KMS-11 (cell line): ENCODE measurements at regions not wholly inside any gene's neighbourhood (a gene's known extent, or its start where the extent isn't known, plus 50 kb on each side); places are given as distances from the start of the nearest gene placed in this dataset.
"Not testable (repeated sequence)": the region's sequence is repeated elsewhere in the genome, so short reads cannot be mapped to it uniquely, and the experiment has no call there.

ENCODE experiments used
- H2AFZ ChIP-seq: fragments of 200-600 bp; sonication (generic); 2 replicates; pipeline ENCODE4 v1.6.1; 2016; ENCODE audit warnings: antibody characterized with exemption, mixed run types, low read depth
- H3K27ac ChIP-seq: fragments of 200-600 bp; sonication (generic); 2 replicates; pipeline ENCODE4 v1.6.1; 2016; ENCODE audit warnings: mild to moderate bottlenecking, mixed run types
- H3K27me3 ChIP-seq: fragments of 200-600 bp; sonication (generic); 2 replicates; pipeline ENCODE4 v1.6.1; 2017; ENCODE audit warnings: mild to moderate bottlenecking, low read depth, mixed run types, moderate library complexity; ENCODE audit not compliant: insufficient read depth
- H3K36me3 ChIP-seq: fragments of 200-600 bp; sonication (generic); 2 replicates; pipeline ENCODE4 v1.6.1; 2017; ENCODE audit warnings: mild to moderate bottlenecking, mixed run types; ENCODE audit not compliant: insufficient read depth
- H3K4me1 ChIP-seq: fragments of 200-600 bp; sonication (generic); 2 replicates; pipeline ENCODE4 v1.6.1; 2016; ENCODE audit warnings: mild to moderate bottlenecking, low read depth, mixed run types; ENCODE audit not compliant: poor library complexity, severe bottlenecking
- H3K4me2 ChIP-seq: fragments of 200-600 bp; sonication (generic); 2 replicates; pipeline ENCODE4 v1.7.0; 2016; ENCODE audit warnings: mild to moderate bottlenecking, mixed run types
- H3K4me3 ChIP-seq: fragments of 200-600 bp; sonication (generic); IDR thresholded peaks from 2 replicates; pipeline ENCODE4 v1.6.1; 2017; ENCODE audit warnings: low read depth, low read length, mixed read lengths; ENCODE audit not compliant: insufficient read depth
- H3K79me2 ChIP-seq: fragments of 200-600 bp; sonication (generic); 2 replicates; pipeline ENCODE4 v1.6.1; 2016; ENCODE audit warnings: low read depth, mixed run types; ENCODE audit not compliant: insufficient read depth
- H3K9ac ChIP-seq: fragments of 200-600 bp; sonication (generic); 2 replicates; pipeline ENCODE4 v1.6.1; 2016; ENCODE audit warnings: mild to moderate bottlenecking, mixed run types
- H4K20me1 ChIP-seq: fragments of 200-600 bp; sonication (generic); 2 replicates; pipeline ENCODE4 v1.6.1; 2016; ENCODE audit warnings: mild to moderate bottlenecking, mixed run types; ENCODE audit not compliant: insufficient read depth
- CTCF ChIP-seq: fragments of 200-600 bp; sonication (generic); conservative IDR thresholded peaks from 2 replicates; pipeline ENCODE4 v1.6.1; 2017; ENCODE audit warnings: low read depth, mild to moderate bottlenecking, antibody characterized with exemption, low read length, moderate library complexity, mixed read lengths

GRCh38 chr10:22103701-22104470, 100.4 kb upstream of the DNAJC1 start:
- Histone ChIP-seq H4K20me1 (no peaks in the 10 kb centered on the region), H3K9ac (no peak overlapping the region), H3K79me2 (no peaks in the 10 kb centered on the region), H2AFZ (no peak overlapping the region), H3K27ac (no peak overlapping the region), H3K36me3 (no peaks in the 10 kb centered on the region), H3K4me1 (no peaks in the 10 kb centered on the region), H3K4me3 (no peak overlapping the region), H3K4me2 (no peak overlapping the region), H3K27me3 (no peaks in the 10 kb centered on the region)
- peak; percentile 31 for TF ChIP-seq CTCF

- Histone ChIP-seq H3K79me2 (no peaks in the 10 kb centered on the region), H3K27ac (no peak overlapping the region), H3K9ac (no peak overlapping the region), H3K4me3 (no peak overlapping the region), H3K4me2 (no peak overlapping the region), H4K20me1 (no peaks in the 10 kb centered on the region), H2AFZ (no peak overlapping the region), H3K36me3 (no peaks in the 10 kb centered on the region), H3K27me3 (no peaks in the 10 kb centered on the region), H3K4me1 (no peaks in the 10 kb centered on the region)
- TF ChIP-seq CTCF: no peak
Measured at GRCh38 chr10:22097696-22098095, 94.2 kb upstream of the DNAJC1 start.

- not testable (repeated sequence) for H3K79me2 ChIP-seq, H3K9ac ChIP-seq, H2AFZ ChIP-seq, H4K20me1 ChIP-seq, H3K36me3 ChIP-seq, H3K4me3 ChIP-seq, H3K4me2 ChIP-seq, H3K4me1 ChIP-seq, H3K27ac ChIP-seq, H3K27me3 ChIP-seq
Measured at GRCh38 chr10:22091260-22091659, 87.7 kb upstream of the DNAJC1 start.

- Histone ChIP-seq H3K4me3 (no peak overlapping the region), H3K79me2 (no peaks in the 10 kb centered on the region), H3K9ac (no peak overlapping the region), H3K27me3 (no peaks in the 10 kb centered on the region), H3K4me2 (no peak overlapping the region), H2AFZ (no peak overlapping the region), H3K36me3 (no peaks in the 10 kb centered on the region), H4K20me1 (no peaks in the 10 kb centered on the region), H3K27ac (no peak overlapping the region), H3K4me1 (no peaks in the 10 kb centered on the region)
- no peak for TF ChIP-seq CTCF
Measured at GRCh38 chr10:22087402-22087738, 83.8 kb upstream of the DNAJC1 start.

GRCh38 chr10:22086730-22087401, 83.3 kb upstream of the DNAJC1 start:
- no peak overlapping the region for H3K4me3 ChIP-seq
- TF ChIP-seq CTCF: no peak
- no peaks in the 10 kb centered on the region for H4K20me1 ChIP-seq
- no peak overlapping the region for H3K4me2 ChIP-seq
- H2AFZ ChIP-seq: no peak overlapping the region
- H3K79me2 ChIP-seq: no peaks in the 10 kb centered on the region
- no peaks in the 10 kb centered on the region for H3K36me3 ChIP-seq
- H3K9ac ChIP-seq: no peak overlapping the region
- no peaks in the 10 kb centered on the region for H3K27me3 ChIP-seq
- no peaks in the 10 kb centered on the region for H3K4me1 ChIP-seq
- H3K27ac ChIP-seq: no peak overlapping the region

GRCh38 chr10:22079921-22080320, 76.4 kb upstream of the DNAJC1 start:
- not testable (repeated sequence) for H3K27me3 ChIP-seq, H3K4me1 ChIP-seq, H4K20me1 ChIP-seq, H3K9ac ChIP-seq, H3K36me3 ChIP-seq, H3K4me3 ChIP-seq, H3K4me2 ChIP-seq, H2AFZ ChIP-seq, H3K79me2 ChIP-seq, H3K27ac ChIP-seq
